HL-60 (cell line): ENCODE measurements at regions not wholly inside any gene's neighbourhood (a gene's known extent, or its start where the extent isn't known, plus 50 kb on each side); places are given as distances from the start of the nearest gene placed in this dataset.

Experiments
- DNase-seq, 2 experiments: peaks; one replicate each; pipeline ENCODE4 v3.0.0-alpha.2; 2010 to 2020; ENCODE audit warnings: low read depth in 1 of 2, low spot score in 1 of 2
- H3K27ac ChIP-seq: fragments of 250-450 bp; sonication (Bioruptor Pico); replicated peaks from 2 replicates; pipeline ENCODE4 v1.5.1; 2020; ENCODE audit warnings: mild to moderate bottlenecking, moderate library complexity
- H3K27me3 ChIP-seq: fragments of 250-450 bp; sonication (Bioruptor Pico); 2 replicates; pipeline ENCODE4 v1.5.1; 2021; ENCODE audit warnings: mild to moderate bottlenecking, moderate library complexity; ENCODE audit not compliant: insufficient read depth, poor library complexity, severe bottlenecking
- H3K4me3 ChIP-seq: replicated peaks from 2 replicates; pipeline ENCODE4 v1.5.1; 2011; ENCODE audit warnings: mild to moderate bottlenecking, control low read depth, low read length; ENCODE audit not compliant: insufficient read depth
- GABPA ChIP-seq: IDR thresholded peaks from 2 replicates; pipeline ENCODE4 v1.6.1; 2012; ENCODE audit warnings: low read depth
- POLR2AphosphoS5 ChIP-seq: IDR thresholded peaks from 2 replicates; pipeline ENCODE4 v1.6.1; 2012; ENCODE audit warnings: low read depth
- SPI1 ChIP-seq: IDR thresholded peaks from 2 replicates; pipeline ENCODE4 v1.6.1; 2012; ENCODE audit warnings: low read depth, mild to moderate bottlenecking, borderline replicate concordance
- TF ChIP-seq, protein P1 (sequence below): IDR thresholded peaks from 2 replicates; pipeline ENCODE4 v1.6.1; 2012; ENCODE audit warnings: low read depth; ENCODE audit not compliant: insufficient replicate concordance
- TF ChIP-seq, protein P2 (sequence below): IDR thresholded peaks from one replicate; pipeline ENCODE4 v1.5.1; 2011; ENCODE audit warnings: low read length, control low read depth, inconsistent platforms; ENCODE audit not compliant: insufficient read depth

DNA sequence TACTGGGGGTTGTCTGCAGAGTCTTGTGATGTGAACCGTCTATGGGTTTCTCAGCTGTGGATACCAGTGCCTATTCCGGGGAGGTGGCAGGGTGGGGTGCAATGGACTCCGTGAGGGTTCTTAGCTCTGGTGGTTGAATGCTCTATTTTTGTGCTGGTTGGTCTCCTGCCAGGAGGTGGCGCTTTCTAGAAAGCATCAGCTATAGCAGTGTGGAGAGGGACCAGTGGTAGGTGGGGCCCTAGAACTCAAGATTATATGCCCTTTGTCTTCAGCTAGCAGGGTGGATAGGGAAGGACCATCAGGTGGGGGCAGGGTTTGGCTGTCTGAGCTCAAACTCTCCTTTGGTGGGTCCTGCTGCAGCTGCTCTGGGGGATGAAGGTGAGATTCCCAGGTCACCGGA lies 127.3 kb upstream of the PLD5 start:
- TF ChIP-seq, protein P1, sequence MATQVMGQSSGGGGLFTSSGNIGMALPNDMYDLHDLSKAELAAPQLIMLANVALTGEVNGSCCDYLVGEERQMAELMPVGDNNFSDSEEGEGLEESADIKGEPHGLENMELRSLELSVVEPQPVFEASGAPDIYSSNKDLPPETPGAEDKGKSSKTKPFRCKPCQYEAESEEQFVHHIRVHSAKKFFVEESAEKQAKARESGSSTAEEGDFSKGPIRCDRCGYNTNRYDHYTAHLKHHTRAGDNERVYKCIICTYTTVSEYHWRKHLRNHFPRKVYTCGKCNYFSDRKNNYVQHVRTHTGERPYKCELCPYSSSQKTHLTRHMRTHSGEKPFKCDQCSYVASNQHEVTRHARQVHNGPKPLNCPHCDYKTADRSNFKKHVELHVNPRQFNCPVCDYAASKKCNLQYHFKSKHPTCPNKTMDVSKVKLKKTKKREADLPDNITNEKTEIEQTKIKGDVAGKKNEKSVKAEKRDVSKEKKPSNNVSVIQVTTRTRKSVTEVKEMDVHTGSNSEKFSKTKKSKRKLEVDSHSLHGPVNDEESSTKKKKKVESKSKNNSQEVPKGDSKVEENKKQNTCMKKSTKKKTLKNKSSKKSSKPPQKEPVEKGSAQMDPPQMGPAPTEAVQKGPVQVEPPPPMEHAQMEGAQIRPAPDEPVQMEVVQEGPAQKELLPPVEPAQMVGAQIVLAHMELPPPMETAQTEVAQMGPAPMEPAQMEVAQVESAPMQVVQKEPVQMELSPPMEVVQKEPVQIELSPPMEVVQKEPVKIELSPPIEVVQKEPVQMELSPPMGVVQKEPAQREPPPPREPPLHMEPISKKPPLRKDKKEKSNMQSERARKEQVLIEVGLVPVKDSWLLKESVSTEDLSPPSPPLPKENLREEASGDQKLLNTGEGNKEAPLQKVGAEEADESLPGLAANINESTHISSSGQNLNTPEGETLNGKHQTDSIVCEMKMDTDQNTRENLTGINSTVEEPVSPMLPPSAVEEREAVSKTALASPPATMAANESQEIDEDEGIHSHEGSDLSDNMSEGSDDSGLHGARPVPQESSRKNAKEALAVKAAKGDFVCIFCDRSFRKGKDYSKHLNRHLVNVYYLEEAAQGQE = no peak
- TF ChIP-seq, protein P2, sequence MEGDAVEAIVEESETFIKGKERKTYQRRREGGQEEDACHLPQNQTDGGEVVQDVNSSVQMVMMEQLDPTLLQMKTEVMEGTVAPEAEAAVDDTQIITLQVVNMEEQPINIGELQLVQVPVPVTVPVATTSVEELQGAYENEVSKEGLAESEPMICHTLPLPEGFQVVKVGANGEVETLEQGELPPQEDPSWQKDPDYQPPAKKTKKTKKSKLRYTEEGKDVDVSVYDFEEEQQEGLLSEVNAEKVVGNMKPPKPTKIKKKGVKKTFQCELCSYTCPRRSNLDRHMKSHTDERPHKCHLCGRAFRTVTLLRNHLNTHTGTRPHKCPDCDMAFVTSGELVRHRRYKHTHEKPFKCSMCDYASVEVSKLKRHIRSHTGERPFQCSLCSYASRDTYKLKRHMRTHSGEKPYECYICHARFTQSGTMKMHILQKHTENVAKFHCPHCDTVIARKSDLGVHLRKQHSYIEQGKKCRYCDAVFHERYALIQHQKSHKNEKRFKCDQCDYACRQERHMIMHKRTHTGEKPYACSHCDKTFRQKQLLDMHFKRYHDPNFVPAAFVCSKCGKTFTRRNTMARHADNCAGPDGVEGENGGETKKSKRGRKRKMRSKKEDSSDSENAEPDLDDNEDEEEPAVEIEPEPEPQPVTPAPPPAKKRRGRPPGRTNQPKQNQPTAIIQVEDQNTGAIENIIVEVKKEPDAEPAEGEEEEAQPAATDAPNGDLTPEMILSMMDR = peak; percentile 14

DNA sequence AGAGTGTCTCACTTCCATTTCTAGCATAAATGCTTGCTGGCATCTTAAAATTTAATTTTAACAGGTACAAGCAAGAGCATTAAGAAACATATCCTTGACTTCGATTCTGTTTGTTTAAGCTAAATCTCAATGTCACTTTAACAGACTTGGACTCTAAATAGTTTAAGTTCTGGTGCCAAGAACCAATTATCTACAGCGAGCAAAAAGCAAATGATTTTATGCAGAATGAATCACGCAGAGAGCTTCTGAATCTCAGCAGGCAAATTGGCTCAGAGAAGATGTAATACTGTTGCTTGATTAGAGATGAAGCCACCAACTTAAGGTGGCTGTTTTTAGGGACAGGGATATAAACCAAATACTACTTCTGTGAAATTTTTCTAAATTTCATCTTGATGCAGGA lies 117.0 kb upstream of the PLD5 start:
- TF ChIP-seq, protein P2 = no peak
- TF ChIP-seq SPI1 = no peak
- Histone ChIP-seq H3K27ac (no peak overlapping the region), H3K4me3 (no peak overlapping the region), H3K27me3 (no peaks in the 10 kb centered on the region)
- DNase-seq = no peak

More for the DNA sequence above, 127.3 kb upstream of the PLD5 start:
- H3K27ac ChIP-seq = no peak overlapping the region
- no peak overlapping the region for H3K4me3 ChIP-seq
- H3K27me3 ChIP-seq = no peaks in the 10 kb centered on the region
- DNase-seq = no peak

DNA sequence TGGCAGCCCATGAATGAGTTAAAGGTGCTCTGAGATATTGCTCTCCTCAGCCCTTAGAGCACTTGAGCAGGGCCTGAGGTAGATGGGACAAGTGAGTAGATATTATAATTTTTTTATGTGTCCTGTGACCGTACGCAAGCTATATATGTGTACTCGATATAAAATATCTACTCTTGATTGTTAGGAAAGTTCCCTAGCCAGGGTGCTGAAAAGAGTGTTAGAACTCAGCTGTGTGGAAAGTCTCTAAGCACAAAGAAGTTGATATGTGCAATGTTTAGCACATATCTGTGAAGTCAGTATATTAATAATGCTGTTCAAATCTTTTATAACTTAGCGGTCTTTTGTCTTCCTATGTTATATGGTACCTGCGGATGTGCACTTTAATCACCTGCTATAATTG lies 114.6 kb upstream of the PLD5 start:
- TF ChIP-seq, protein P1 = peak; percentile 71
- no peak for TF ChIP-seq POLR2AphosphoS5
- no peak for TF ChIP-seq GABPA
- no peak for TF ChIP-seq SPI1
- H3K4me3 ChIP-seq = no peak overlapping the region

DNA sequence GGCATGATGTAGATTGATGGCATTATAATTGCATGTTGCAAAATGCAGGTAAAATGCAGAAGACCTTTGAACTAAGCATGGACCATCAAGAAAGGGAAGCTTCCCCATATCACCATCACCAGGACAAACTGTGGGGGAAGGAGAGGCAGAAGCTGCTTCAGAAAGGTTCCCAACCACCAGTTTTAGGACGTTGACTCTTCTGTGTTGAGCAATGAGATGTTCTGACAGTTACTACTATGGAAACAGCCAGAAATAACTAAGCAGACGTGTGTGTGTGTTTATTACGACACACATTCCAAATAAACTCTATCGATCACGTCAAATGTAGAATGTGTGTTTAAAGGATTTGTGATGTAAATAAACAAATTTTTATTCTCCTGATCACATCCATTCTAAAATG lies 110.2 kb upstream of the PLD5 start:
- Histone ChIP-seq H3K27ac (no peak overlapping the region), H3K27me3 (no peaks in the 10 kb centered on the region), H3K4me3 (no peak overlapping the region)
- no peak for TF ChIP-seq POLR2AphosphoS5
- no peak for TF ChIP-seq GABPA
- TF ChIP-seq, protein P2 = no peak
- TF ChIP-seq, protein P1 = no peak
- no peak for TF ChIP-seq SPI1
- peak in 1 of 2 experiments; percentile 62 for DNase-seq

More for the DNA sequence above, 114.6 kb upstream of the PLD5 start:
- no peak overlapping the region for H3K27ac ChIP-seq
- DNase-seq = no peak
- no peaks in the 10 kb centered on the region for H3K27me3 ChIP-seq
